SK-N-MC (cell line): ENCODE measurements at regions not wholly inside any gene's neighbourhood (a gene's known extent, or its start where the extent isn't known, plus 50 kb on each side); places are given as distances from the start of the nearest gene placed in this dataset.

Source experiments
- EZH2 ChIP-seq: fragments of 200-600 bp; sonication (generic); IDR thresholded peaks from one replicate; pipeline ENCODE4 v1.6.1; 2017; ENCODE audit warnings: antibody characterized with exemption
- POLR2AphosphoS5 ChIP-seq: IDR thresholded peaks from 2 replicates; pipeline ENCODE4 v1.6.1; 2012; ENCODE audit warnings: mild to moderate bottlenecking, low read depth, low read length, borderline replicate concordance

DNA sequence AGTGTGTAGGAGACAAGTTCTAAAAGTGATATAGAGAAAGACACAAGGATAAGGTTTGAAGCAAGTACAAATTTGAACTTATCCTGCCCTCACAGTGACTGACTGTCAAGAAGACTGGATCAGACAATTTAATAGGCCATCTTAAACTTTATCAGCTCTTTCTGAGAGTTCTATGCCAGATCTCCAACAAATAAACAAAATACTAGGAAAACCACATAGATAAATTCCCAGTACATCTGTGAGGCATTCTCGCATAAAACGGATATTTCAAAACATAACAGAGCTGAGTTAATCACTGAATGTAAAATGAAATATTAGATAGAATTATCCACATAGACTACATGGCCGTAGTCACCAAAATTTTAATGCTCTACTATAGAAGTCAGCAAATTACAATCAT, 120.9 kb upstream of the LUZP2 start:
- no peak for TF ChIP-seq POLR2AphosphoS5
- TF ChIP-seq EZH2, result no peak
